SK-N-MC (cell line): ENCODE measurements at regions not wholly inside any gene's neighbourhood (a gene's known extent, or its start where the extent isn't known, plus 50 kb on each side); places are given as distances from the start of the nearest gene placed in this dataset.

ENCODE experiments used
- EZH2 ChIP-seq: fragments of 200-600 bp; sonication (generic); IDR thresholded peaks from one replicate; pipeline ENCODE4 v1.6.1; 2017; ENCODE audit warnings: antibody characterized with exemption
- FOXP2 ChIP-seq: optimal IDR thresholded peaks from 2 replicates; pipeline ENCODE3; 2011; ENCODE audit warnings: mild to moderate bottlenecking, moderate library complexity; ENCODE audit not compliant: insufficient read depth; ENCODE audit errors: extremely low read length, control extremely low read depth
- POLR2AphosphoS5 ChIP-seq: IDR thresholded peaks from 2 replicates; pipeline ENCODE4 v1.6.1; 2012; ENCODE audit warnings: mild to moderate bottlenecking, low read depth, low read length, borderline replicate concordance

- TF ChIP-seq EZH2 (no peak), POLR2AphosphoS5 (no peak), FOXP2 (no peak)
Observed at GRCh38 chr6:134642819-134643218, 307.1 kb downstream of the ALDH8A1 start.
